OCI-LY3 (cell line): ENCODE measurements at regions not wholly inside any gene's neighbourhood (a gene's known extent, or its start where the extent isn't known, plus 50 kb on each side); places are given as distances from the start of the nearest gene placed in this dataset.

Source experiments
- EZH2phosphoT487 ChIP-seq: fragments of 200-600 bp; shearing (Covaris generic); IDR thresholded peaks from 2 replicates; pipeline ENCODE4 v1.6.1; 2018; ENCODE audit warnings: antibody characterized with exemption, mixed run types, low read depth
- TF ChIP-seq, protein P1 (sequence below): fragments of 200-600, 300-600 bp; sonication (generic); IDR thresholded peaks from 2 replicates; pipeline ENCODE4 v1.5.1; 2014; ENCODE audit warnings: antibody characterized with exemption, low read length, low read depth

DNA sequence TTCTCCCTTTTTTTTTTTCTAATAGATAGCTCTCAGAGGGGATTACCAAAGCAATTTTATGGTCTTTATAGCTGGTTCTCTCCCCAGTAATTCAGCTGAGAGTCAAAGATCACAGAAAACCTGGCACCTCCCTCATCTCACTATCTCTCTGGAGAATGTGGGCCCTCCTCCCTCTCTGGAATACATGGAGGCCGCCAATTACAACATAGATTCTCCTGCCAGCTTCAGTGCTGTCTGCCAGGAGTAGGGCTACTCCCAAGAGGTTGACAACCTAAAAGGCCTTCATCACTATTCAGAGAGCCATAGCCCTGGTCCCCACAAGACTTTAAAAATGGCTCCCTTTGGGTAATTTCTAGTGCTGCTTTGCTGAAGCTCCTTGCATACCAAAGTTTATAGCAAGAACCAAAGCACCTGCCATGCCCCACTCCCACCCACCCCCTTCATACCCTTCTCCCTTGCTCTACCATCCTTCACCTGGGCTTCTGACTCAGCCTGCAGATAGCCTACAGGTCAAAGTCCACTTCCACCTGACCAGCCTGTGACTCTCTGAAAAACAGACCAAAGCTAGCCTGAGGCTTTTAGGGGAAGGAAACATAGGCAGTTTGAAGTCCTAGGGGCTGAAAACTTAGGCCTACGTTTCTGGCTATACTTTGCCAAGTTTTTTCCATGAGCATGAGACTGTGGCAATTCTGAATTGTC lies 472.3 kb downstream of the TNS1 start:
- TF ChIP-seq, protein P1, sequence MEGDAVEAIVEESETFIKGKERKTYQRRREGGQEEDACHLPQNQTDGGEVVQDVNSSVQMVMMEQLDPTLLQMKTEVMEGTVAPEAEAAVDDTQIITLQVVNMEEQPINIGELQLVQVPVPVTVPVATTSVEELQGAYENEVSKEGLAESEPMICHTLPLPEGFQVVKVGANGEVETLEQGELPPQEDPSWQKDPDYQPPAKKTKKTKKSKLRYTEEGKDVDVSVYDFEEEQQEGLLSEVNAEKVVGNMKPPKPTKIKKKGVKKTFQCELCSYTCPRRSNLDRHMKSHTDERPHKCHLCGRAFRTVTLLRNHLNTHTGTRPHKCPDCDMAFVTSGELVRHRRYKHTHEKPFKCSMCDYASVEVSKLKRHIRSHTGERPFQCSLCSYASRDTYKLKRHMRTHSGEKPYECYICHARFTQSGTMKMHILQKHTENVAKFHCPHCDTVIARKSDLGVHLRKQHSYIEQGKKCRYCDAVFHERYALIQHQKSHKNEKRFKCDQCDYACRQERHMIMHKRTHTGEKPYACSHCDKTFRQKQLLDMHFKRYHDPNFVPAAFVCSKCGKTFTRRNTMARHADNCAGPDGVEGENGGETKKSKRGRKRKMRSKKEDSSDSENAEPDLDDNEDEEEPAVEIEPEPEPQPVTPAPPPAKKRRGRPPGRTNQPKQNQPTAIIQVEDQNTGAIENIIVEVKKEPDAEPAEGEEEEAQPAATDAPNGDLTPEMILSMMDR: no peak
- TF ChIP-seq EZH2phosphoT487: no peak
